Activated T-helper 1 cell treated with Interleukin-2 at 50 U/mL for 16 hours (primary cell): ENCODE measurements at regions not wholly inside any gene's neighbourhood (a gene's known extent, or its start where the extent isn't known, plus 50 kb on each side); places are given as distances from the start of the nearest gene placed in this dataset.
"Not testable (repeated sequence)": the region's sequence is repeated elsewhere in the genome, so short reads cannot be mapped to it uniquely, and the experiment has no call there.

ENCODE experiments used
- DNase-seq: peaks from one replicate; pipeline ENCODE4 v3.0.0-alpha.2; 2020; ENCODE audit warnings: low read depth

GRCh38 chr17:33695431-33695830 lies 402.3 kb upstream of the ASIC2 start:
- DNase-seq = no peak

- DNase-seq = no peak
Observed at GRCh38 chr17:33696102-33696501, 403.0 kb upstream of the ASIC2 start.

- DNase-seq = no peak
Observed at GRCh38 chr17:33697557-33697956, 404.5 kb upstream of the ASIC2 start.

GRCh38 chr17:33701910-33702309 lies 408.8 kb upstream of the ASIC2 start:
- no peak for DNase-seq

GRCh38 chr17:33704856-33705255 lies 411.8 kb upstream of the ASIC2 start:
- no peak for DNase-seq

- no peak for DNase-seq
Observed at GRCh38 chr17:33709881-33710280, 416.8 kb upstream of the ASIC2 start.

GRCh38 chr17:33712120-33712519 lies 419.0 kb upstream of the ASIC2 start:
- DNase-seq = no peak

GRCh38 chr17:33716957-33717356 lies 423.9 kb upstream of the ASIC2 start:
- DNase-seq = no peak

GRCh38 chr17:33723736-33724135 lies 430.6 kb upstream of the ASIC2 start:
- DNase-seq = not testable (repeated sequence)

GRCh38 chr17:33725675-33726271 lies 432.7 kb upstream of the ASIC2 start:
- DNase-seq = no peak

- DNase-seq = no peak
Observed at GRCh38 chr17:33730131-33730530, 437.0 kb upstream of the ASIC2 start.

GRCh38 chr17:33732116-33732515 lies 439.0 kb upstream of the ASIC2 start:
- no peak for DNase-seq

GRCh38 chr17:33739714-33740113 lies 446.6 kb upstream of the ASIC2 start:
- no peak for DNase-seq

- DNase-seq = no peak
Observed at GRCh38 chr17:33745047-33745760, 452.1 kb upstream of the ASIC2 start.

GRCh38 chr17:33749171-33749570 lies 456.1 kb upstream of the ASIC2 start:
- DNase-seq = no peak

GRCh38 chr17:33750943-33751701 lies 458.0 kb upstream of the ASIC2 start:
- peak; percentile 13 for DNase-seq

GRCh38 chr17:33751702-33752065 lies 458.6 kb upstream of the ASIC2 start:
- no peak for DNase-seq

GRCh38 chr17:33753452-33753851 lies 460.4 kb upstream of the ASIC2 start:
- DNase-seq = no peak

- DNase-seq = no peak
Observed at GRCh38 chr17:33756021-33756420, 462.9 kb upstream of the ASIC2 start.

- DNase-seq = no peak
Observed at GRCh38 chr17:33765871-33766270, 472.8 kb upstream of the ASIC2 start.

GRCh38 chr17:33766721-33767120 lies 473.6 kb upstream of the ASIC2 start:
- no peak for DNase-seq

GRCh38 chr17:33769066-33769465 lies 476.0 kb upstream of the ASIC2 start:
- DNase-seq = no peak

- no peak for DNase-seq
Observed at GRCh38 chr17:33776304-33776703, 478.8 kb upstream of the CCL2 start.
